ENCODE measurements at regions not wholly inside any gene's neighbourhood (a gene's known extent, or its start where the extent isn't known, plus 50 kb on each side); places are given as distances from the start of the nearest gene placed in this dataset.
"Not testable (repeated sequence)": the region's sequence is repeated elsewhere in the genome, so short reads cannot be mapped to it uniquely, and the experiment has no call there.

- DNase-seq (ENCODE audit: low spot score), result no peak
Measured at GRCh38 chr16:73107371-73107770, 59.4 kb upstream of the ZFHX3 start.

DNA sequence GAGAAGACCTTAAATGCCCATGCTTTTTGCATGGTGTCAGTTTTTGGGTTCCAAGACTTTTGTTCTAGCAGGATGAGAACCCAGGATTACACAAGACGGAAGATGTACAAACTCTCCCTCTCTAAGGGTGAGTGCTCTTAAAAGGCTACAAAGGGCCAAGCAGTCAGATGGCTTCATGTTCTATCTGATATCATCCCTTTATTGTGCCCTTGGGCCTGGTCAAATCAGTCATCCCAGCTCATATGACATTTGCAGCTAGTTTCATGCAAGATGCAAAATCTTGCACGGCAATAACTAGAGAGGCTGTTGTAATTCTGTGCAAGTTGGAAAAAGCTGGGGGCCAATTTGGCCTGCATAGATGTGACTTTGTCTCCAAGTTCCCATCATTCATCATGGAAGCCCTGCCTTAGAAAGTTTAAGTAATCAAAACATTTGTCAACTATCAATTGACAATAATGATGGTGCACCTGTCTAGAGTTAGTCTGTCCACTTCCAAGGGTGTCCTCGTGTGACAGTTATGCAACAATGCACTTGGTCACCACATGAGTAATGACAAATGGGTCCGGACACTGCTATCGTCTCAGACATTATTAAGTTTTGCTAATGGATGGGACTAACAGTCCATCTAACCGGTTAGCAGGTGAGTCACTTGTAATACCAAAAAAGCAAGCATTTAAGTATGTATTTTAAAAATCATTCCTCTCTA is 58.6 kb upstream of the ZFHX3 start:
- no peak for DNase-seq (ENCODE audit: low spot score)

- no peak for DNase-seq (ENCODE audit: low spot score)
Measured at GRCh38 chr16:73101568-73101967, 53.6 kb upstream of the ZFHX3 start.

DNA sequence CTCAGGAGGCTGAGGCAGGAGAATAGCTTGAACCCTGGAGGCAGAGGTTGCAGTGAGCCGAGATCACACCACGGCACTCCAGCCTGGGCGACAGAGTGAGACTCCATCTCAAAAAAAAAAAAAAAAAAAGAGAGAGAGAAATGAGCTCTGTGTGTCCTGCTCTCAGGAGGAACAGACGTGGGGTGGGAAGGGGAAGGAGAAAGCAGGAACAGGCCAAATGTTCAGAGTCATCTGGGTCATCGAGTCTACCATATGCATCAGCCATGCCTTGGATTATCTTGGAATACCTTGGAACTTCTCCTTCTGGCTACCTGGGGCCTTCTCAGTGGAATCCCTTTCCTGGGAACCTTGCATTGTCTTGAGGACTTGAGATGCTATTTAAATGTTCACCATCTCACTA is 51.7 kb upstream of the ZFHX3 start:
- not testable (repeated sequence) for DNase-seq (ENCODE audit: low spot score)
